ENCODE measurements at regions not wholly inside any gene's neighbourhood (a gene's known extent, or its start where the extent isn't known, plus 50 kb on each side); places are given as distances from the start of the nearest gene placed in this dataset.

- Histone ChIP-seq H3K27me3 (ENCODE audit: control insufficient read depth in 1 of 2, insufficient read depth in 1 of 2, low read length in 2 of 2) (no peaks in the 10 kb centered on the region), H2AFZ (ENCODE audit: low read depth, low read length) (no peak overlapping the region)
Measured at GRCh38 chr6:95249175-95249574, 328.2 kb upstream of the MANEA start.

GRCh38 chr6:95249661-95250060, 327.7 kb upstream of the MANEA start:
- no peak overlapping the region for H3K4me3 ChIP-seq (ENCODE audit: insufficient read depth in 1 of 2, low read depth in 1 of 2, low read length in 2 of 2)
- H3K4me1 ChIP-seq (ENCODE audit: control insufficient read depth, insufficient read depth, low read depth, low read length) = no peaks in the 10 kb centered on the region
- no peak for DNase-seq
- no peak overlapping the region for H3K4me2 ChIP-seq (ENCODE audit: low read length, poor library complexity, severe bottlenecking)
- H4K91ac ChIP-seq (ENCODE audit: low read length) = no peak overlapping the region
- no peaks in the 10 kb centered on the region for H3K79me1 ChIP-seq (replicated peaks; ENCODE audit: low read length, poor library complexity, severe bottlenecking)
- H3K23ac ChIP-seq (ENCODE audit: low read length in 2 of 2) = no peak overlapping the region
- H3K36me3 ChIP-seq (ENCODE audit: control insufficient read depth in 1 of 2, insufficient read depth in 2 of 2, low read depth in 1 of 2, low read length in 2 of 2) = no peaks in the 10 kb centered on the region
- no peak overlapping the region for H2BK15ac ChIP-seq (ENCODE audit: low read depth, poor library complexity, severe bottlenecking)
- no peak overlapping the region for H3K9ac ChIP-seq (ENCODE audit: low read length)
- 100% methylated on average over 2 of the region's 2 CpGs for WGBS
- no peak overlapping the region for H3K14ac ChIP-seq (ENCODE audit: low read length in 2 of 2)
- H3K27ac ChIP-seq (ENCODE audit: low read length, poor library complexity, severe bottlenecking) = no peak overlapping the region
- H2AK5ac ChIP-seq (ENCODE audit: low read length, severe bottlenecking) = no peak overlapping the region
- no peaks in the 10 kb centered on the region for H3K9me3 ChIP-seq (ENCODE audit: control insufficient read depth, low read length)
- H3K18ac ChIP-seq (ENCODE audit: low read depth in 1 of 2, low read length in 2 of 2) = no peak overlapping the region
- no peak overlapping the region for H4K8ac ChIP-seq (ENCODE audit: low read length)
- H2BK12ac ChIP-seq (ENCODE audit: low read length in 2 of 2) = no peak overlapping the region
- no peak overlapping the region for H2BK5ac ChIP-seq (ENCODE audit: low read depth, low read length, poor library complexity, severe bottlenecking)
- H2BK120ac ChIP-seq (ENCODE audit: low read depth, low read length) = no peak overlapping the region
- H2AFZ ChIP-seq (ENCODE audit: low read depth, low read length) = no peak overlapping the region
- no peak overlapping the region for H3K4ac ChIP-seq (ENCODE audit: low read depth in 1 of 2, low read length in 2 of 2)
- no peaks in the 10 kb centered on the region for H3K27me3 ChIP-seq (ENCODE audit: control insufficient read depth in 1 of 2, insufficient read depth in 1 of 2, low read length in 2 of 2)

More at GRCh38 chr6:95249175-95249574, 328.2 kb upstream of the MANEA start:
- no peak overlapping the region for H3K4me2 ChIP-seq (ENCODE audit: low read length, poor library complexity, severe bottlenecking)
- H3K14ac ChIP-seq (ENCODE audit: low read length in 2 of 2) = no peak overlapping the region
- H2BK15ac ChIP-seq (ENCODE audit: low read depth, poor library complexity, severe bottlenecking) = no peak overlapping the region
- no peak overlapping the region for H2BK12ac ChIP-seq (ENCODE audit: low read length in 2 of 2)
- H2BK120ac ChIP-seq (ENCODE audit: low read depth, low read length) = no peak overlapping the region
- no peak overlapping the region for H3K4ac ChIP-seq (ENCODE audit: low read depth in 1 of 2, low read length in 2 of 2)
- no peak overlapping the region for H2AK5ac ChIP-seq (ENCODE audit: low read length, severe bottlenecking)
- H4K8ac ChIP-seq (ENCODE audit: low read length) = no peak overlapping the region
- no peaks in the 10 kb centered on the region for H3K36me3 ChIP-seq (ENCODE audit: control insufficient read depth in 1 of 2, insufficient read depth in 2 of 2, low read depth in 1 of 2, low read length in 2 of 2)
- H3K9me3 ChIP-seq (ENCODE audit: control insufficient read depth, low read length) = no peaks in the 10 kb centered on the region
- H4K91ac ChIP-seq (ENCODE audit: low read length) = no peak overlapping the region
- H3K9ac ChIP-seq (ENCODE audit: low read length) = peak overlapping the region; percentile 18
- peak; percentile 34 for DNase-seq
- H3K27ac ChIP-seq (ENCODE audit: low read length, poor library complexity, severe bottlenecking) = no peak overlapping the region
- H2BK5ac ChIP-seq (ENCODE audit: low read depth, low read length, poor library complexity, severe bottlenecking) = no peak overlapping the region
- H3K4me1 ChIP-seq (ENCODE audit: control insufficient read depth, insufficient read depth, low read depth, low read length) = no peaks in the 10 kb centered on the region
- no peaks in the 10 kb centered on the region for H3K79me1 ChIP-seq (replicated peaks; ENCODE audit: low read length, poor library complexity, severe bottlenecking)
- no peak overlapping the region for H3K4me3 ChIP-seq (ENCODE audit: insufficient read depth in 1 of 2, low read depth in 1 of 2, low read length in 2 of 2)
- no peak overlapping the region for H3K23ac ChIP-seq (ENCODE audit: low read length in 2 of 2)
- no peak overlapping the region for H3K18ac ChIP-seq (ENCODE audit: low read depth in 1 of 2, low read length in 2 of 2)

GRCh38 chr6:95263840-95264239, 313.5 kb upstream of the MANEA start:
- H2BK12ac ChIP-seq (ENCODE audit: low read length in 2 of 2) = no peak overlapping the region
- no peaks in the 10 kb centered on the region for H3K36me3 ChIP-seq (ENCODE audit: control insufficient read depth in 1 of 2, insufficient read depth in 2 of 2, low read depth in 1 of 2, low read length in 2 of 2)
- no peak overlapping the region for H3K4me3 ChIP-seq (ENCODE audit: insufficient read depth in 1 of 2, low read depth in 1 of 2, low read length in 2 of 2)
- no peaks in the 10 kb centered on the region for H3K79me1 ChIP-seq (replicated peaks; ENCODE audit: low read length, poor library complexity, severe bottlenecking)
- no peak overlapping the region for H2BK120ac ChIP-seq (ENCODE audit: low read depth, low read length)
- H2AFZ ChIP-seq (ENCODE audit: low read depth, low read length) = no peak overlapping the region
- H3K27ac ChIP-seq (ENCODE audit: low read length, poor library complexity, severe bottlenecking) = no peak overlapping the region
- 51% methylated on average over 1 of the region's 1 CpG for WGBS
- no peak overlapping the region for H3K23ac ChIP-seq (ENCODE audit: low read length in 2 of 2)
- no peak overlapping the region for H3K9ac ChIP-seq (ENCODE audit: low read length)
- no peak overlapping the region for H4K91ac ChIP-seq (ENCODE audit: low read length)
- no peak for DNase-seq
- no peaks in the 10 kb centered on the region for H3K4me1 ChIP-seq (ENCODE audit: control insufficient read depth, insufficient read depth, low read depth, low read length)
- H3K9me3 ChIP-seq (ENCODE audit: control insufficient read depth, low read length) = peaks cover 9% of the 10 kb centered on the region
- no peak overlapping the region for H2AK5ac ChIP-seq (ENCODE audit: low read length, severe bottlenecking)
- no peak overlapping the region for H2BK5ac ChIP-seq (ENCODE audit: low read depth, low read length, poor library complexity, severe bottlenecking)
- no peak overlapping the region for H3K4me2 ChIP-seq (ENCODE audit: low read length, poor library complexity, severe bottlenecking)
- H3K14ac ChIP-seq (ENCODE audit: low read length in 2 of 2) = no peak overlapping the region
- no peaks in the 10 kb centered on the region for H3K27me3 ChIP-seq (ENCODE audit: control insufficient read depth in 1 of 2, insufficient read depth in 1 of 2, low read length in 2 of 2)
- H3K18ac ChIP-seq (ENCODE audit: low read depth in 1 of 2, low read length in 2 of 2) = no peak overlapping the region
- no peak overlapping the region for H2BK15ac ChIP-seq (ENCODE audit: low read depth, poor library complexity, severe bottlenecking)
- H4K8ac ChIP-seq (ENCODE audit: low read length) = no peak overlapping the region
- H3K4ac ChIP-seq (ENCODE audit: low read depth in 1 of 2, low read length in 2 of 2) = no peak overlapping the region

- H2BK5ac ChIP-seq (ENCODE audit: low read depth, low read length, poor library complexity, severe bottlenecking) = no peak overlapping the region
- no peaks in the 10 kb centered on the region for H3K79me1 ChIP-seq (replicated peaks; ENCODE audit: low read length, poor library complexity, severe bottlenecking)
- H3K9me3 ChIP-seq (ENCODE audit: control insufficient read depth, low read length) = peaks cover 9% of the 10 kb centered on the region
- H2AFZ ChIP-seq (ENCODE audit: low read depth, low read length) = no peak overlapping the region
- H3K9ac ChIP-seq (ENCODE audit: low read length) = no peak overlapping the region
- H3K4ac ChIP-seq (ENCODE audit: low read depth in 1 of 2, low read length in 2 of 2) = no peak overlapping the region
- no peak overlapping the region for H2BK15ac ChIP-seq (ENCODE audit: low read depth, poor library complexity, severe bottlenecking)
- H4K8ac ChIP-seq (ENCODE audit: low read length) = no peak overlapping the region
- H3K4me2 ChIP-seq (ENCODE audit: low read length, poor library complexity, severe bottlenecking) = no peak overlapping the region
- 74% methylated on average over 2 of the region's 4 CpGs for WGBS
- H3K36me3 ChIP-seq (ENCODE audit: control insufficient read depth in 1 of 2, insufficient read depth in 2 of 2, low read depth in 1 of 2, low read length in 2 of 2) = no peaks in the 10 kb centered on the region
- H2BK120ac ChIP-seq (ENCODE audit: low read depth, low read length) = no peak overlapping the region
- H4K91ac ChIP-seq (ENCODE audit: low read length) = no peak overlapping the region
- H3K27me3 ChIP-seq (ENCODE audit: control insufficient read depth in 1 of 2, insufficient read depth in 1 of 2, low read length in 2 of 2) = no peaks in the 10 kb centered on the region
- no peak for DNase-seq
- no peaks in the 10 kb centered on the region for H3K4me1 ChIP-seq (ENCODE audit: control insufficient read depth, insufficient read depth, low read depth, low read length)
- no peak overlapping the region for H3K14ac ChIP-seq (ENCODE audit: low read length in 2 of 2)
- no peak overlapping the region for H3K23ac ChIP-seq (ENCODE audit: low read length in 2 of 2)
- H3K18ac ChIP-seq (ENCODE audit: low read depth in 1 of 2, low read length in 2 of 2) = no peak overlapping the region
- H2AK5ac ChIP-seq (ENCODE audit: low read length, severe bottlenecking) = no peak overlapping the region
- H2BK12ac ChIP-seq (ENCODE audit: low read length in 2 of 2) = no peak overlapping the region
- H3K27ac ChIP-seq (ENCODE audit: low read length, poor library complexity, severe bottlenecking) = no peak overlapping the region
- H3K4me3 ChIP-seq (ENCODE audit: insufficient read depth in 1 of 2, low read depth in 1 of 2, low read length in 2 of 2) = no peak overlapping the region
Measured at GRCh38 chr6:95266537-95267258, 310.6 kb upstream of the MANEA start.

Measured in mesenchymal stem cell (in vitro differentiated cells and primary cell).